PFSK-1 (cell line): ENCODE measurements at regions not wholly inside any gene's neighbourhood (a gene's known extent, or its start where the extent isn't known, plus 50 kb on each side); places are given as distances from the start of the nearest gene placed in this dataset.

Experiments used
- POLR2AphosphoS5 ChIP-seq: IDR thresholded peaks from 2 replicates; pipeline ENCODE4 v1.6.1; 2012; ENCODE audit warnings: low read depth, mild to moderate bottlenecking, control low read depth, low read length, moderate library complexity
- REST ChIP-seq, 2 experiments: IDR thresholded peaks; 2 replicates each; pipeline versions ENCODE4 v1.6.1 to v1.8.0; 2011 to 2012; ENCODE audit warnings: low read depth in 2 of 2, low read length in 2 of 2, control low read depth in 1 of 2, inconsistent platforms in 1 of 2, mild to moderate bottlenecking in 1 of 2, moderate library complexity in 1 of 2; ENCODE audit not compliant: insufficient read depth in 1 of 2
- SIN3A ChIP-seq: IDR thresholded peaks from 2 replicates; pipeline ENCODE4 v1.6.1; 2012; ENCODE audit warnings: mild to moderate bottlenecking, low read length, moderate library complexity, borderline replicate concordance; ENCODE audit not compliant: insufficient read depth

DNA sequence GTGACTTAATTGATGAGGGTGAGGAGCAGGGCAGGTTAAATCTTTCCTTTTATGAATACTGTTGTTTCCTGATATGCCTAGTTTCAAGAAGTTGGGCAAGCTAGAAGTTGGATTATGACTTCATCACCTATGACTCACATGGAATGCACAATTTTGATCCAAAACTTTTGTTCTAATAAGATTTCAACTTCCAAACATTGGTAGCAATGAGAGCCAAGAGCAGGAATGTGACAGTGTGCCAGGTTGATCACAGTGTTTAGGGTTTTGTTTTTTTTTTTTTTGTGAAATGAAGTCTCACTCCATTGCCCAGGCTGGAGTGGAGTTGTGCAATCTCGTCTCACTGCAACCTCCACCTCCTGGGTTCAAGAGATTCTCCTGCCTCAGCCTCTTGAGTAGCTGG lies 349.4 kb downstream of the DUSP10 start:
- TF ChIP-seq SIN3A (no peak), POLR2AphosphoS5 (no peak), REST (IDR thresholded peaks at IDR 0.05; ENCODE audit: insufficient read depth in 1 of 2, low read depth in 2 of 2, low read length in 2 of 2) (no peak)
